Stomach (tissue), 8 donors: ENCODE measurements at regions not wholly inside any gene's neighbourhood (a gene's known extent, or its start where the extent isn't known, plus 50 kb on each side); places are given as distances from the start of the nearest gene placed in this dataset.
A peak's percentile ranks its signal among the peaks of the same experiment; 100 is the strongest.

ENCODE experiments used
- DNase-seq, 2 donors: peaks; one replicate each; pipeline versions ENCODE4 v3.0.0 to v3.0.0-alpha.2; 2013 to 2019
- H3K27ac ChIP-seq, 5 donors: fragments of 200-600 bp in 4 of 5; sonication (generic) in 4 of 5; one replicate each; pipeline ENCODE4 v1.5.1; 2013 to 2019; ENCODE audit warnings: mild to moderate bottlenecking in 1 of 5, moderate library complexity in 1 of 5
- H3K27me3 ChIP-seq, 3 donors: fragments of 200-600 bp; sonication (generic); one replicate each; pipeline ENCODE4 v1.5.1; 2017 to 2019; ENCODE audit warnings: mixed run types in 1 of 3
- H3K36me3 ChIP-seq, 4 donors: fragments of 200-600 bp; sonication (generic); 1 replicate in 3 of 4; 2 replicates in 1 of 4; pipeline ENCODE4 v1.5.1; 2016 to 2019
- H3K4me1 ChIP-seq, 4 donors: fragments of 200-600 bp; sonication (generic); one replicate each; pipeline ENCODE4 v1.5.1; 2016 to 2019
- H3K4me3 ChIP-seq, 4 donors: fragments of 200-600 bp; sonication (generic) in 3 of 4; one replicate each; pipeline ENCODE4 v1.5.1; 2016 to 2019; ENCODE audit warnings: mild to moderate bottlenecking in 1 of 4
- H3K9me3 ChIP-seq, 4 donors: fragments of 200-600 bp; sonication (generic); one replicate each; pipeline ENCODE4 v1.5.1; 2016 to 2019
- CTCF ChIP-seq, 7 experiments: fragments of 450-650 bp in 4 of 7; fragments of 200-600 bp in 3 of 7; sonication (generic) in 3 of 7; IDR thresholded peaks; one replicate each; pipeline ENCODE4 v1.5.1; 2016 to 2019; ENCODE audit warnings: antibody characterized with exemption in 7 of 7, control low read depth in 2 of 7, mild to moderate bottlenecking in 1 of 7
- EP300 ChIP-seq: sonication (generic); formaldehyde crosslinking; IDR thresholded peaks from one replicate; pipeline ENCODE4 v1.6.1; 2017; ENCODE audit warnings: antibody characterized with exemption
- POLR2A ChIP-seq, 4 donors: fragments of 450-650 bp; IDR thresholded peaks; one replicate each; pipeline ENCODE4 v1.6.1; 2016; ENCODE audit warnings: antibody characterized with exemption in 4 of 4, control low read depth in 2 of 4, mild to moderate bottlenecking in 1 of 4, moderate library complexity in 1 of 4
- POLR2AphosphoS5 ChIP-seq, 3 donors: sonication (generic); formaldehyde crosslinking; IDR thresholded peaks; one replicate each; pipeline ENCODE4 v1.6.1; 2016; ENCODE audit warnings: antibody characterized with exemption in 3 of 3
- WGBS, 5 donors: extraction: QIAGEN DNeasy Blood & Tissue Kit in 3 of 5; methylation state at CpG; one replicate each; pipeline versions ENCODE4 v1.1.5 to v1.1.7; 2013 to 2018; 5-methylcytosine and 5-hydroxymethylcytosine counted together
- intact Hi-C: fragments of 100-400 bp; cut with DNase I; formaldehyde crosslinking; loops from one replicate; pipeline ENCODE4 v1.15.1; 2023; ENCODE audit warnings: low total_unique reads
- donor health status: healthy with polysubstance abuse.
- donor health status: Bipolar disorder and iron deficiency.
- donor health status: healthy.

GRCh38 chr21:36640174-36640720 is 58.7 kb upstream of the SIM2 start:
- peaks cover 9 to 20% (median 15%) of the 10 kb centered on the region in 4 donors for H3K4me1 ChIP-seq
- intact Hi-C loops: no loop called here
- TF ChIP-seq POLR2AphosphoS5 (IDR thresholded peaks at IDR 0.05) (peak in 2 of 3 donors; percentile 51 to 78), EP300 (no peak), POLR2A (IDR thresholded peaks at IDR 0.05) (no peak), CTCF (IDR thresholded peaks at IDR 0.05) (no peak)
- H3K27ac ChIP-seq: peak overlapping the region in 3 of 5 donors; percentile 9 to 67 (median 65)
- H3K9me3 ChIP-seq: peaks cover 0 to 11% (median 10%) of the 10 kb centered on the region in 4 donors
- H3K27me3 ChIP-seq: peaks cover 0 to 14% (median 0%) of the 10 kb centered on the region in 3 donors
- no peak overlapping the region for H3K4me3 ChIP-seq
- no peak for DNase-seq
- 8 to 18% (median 13%) methylated on average over 4 of the region's 4 CpGs for WGBS, 5 donors
- H3K36me3 ChIP-seq: no peaks in the 10 kb centered on the region

DNA sequence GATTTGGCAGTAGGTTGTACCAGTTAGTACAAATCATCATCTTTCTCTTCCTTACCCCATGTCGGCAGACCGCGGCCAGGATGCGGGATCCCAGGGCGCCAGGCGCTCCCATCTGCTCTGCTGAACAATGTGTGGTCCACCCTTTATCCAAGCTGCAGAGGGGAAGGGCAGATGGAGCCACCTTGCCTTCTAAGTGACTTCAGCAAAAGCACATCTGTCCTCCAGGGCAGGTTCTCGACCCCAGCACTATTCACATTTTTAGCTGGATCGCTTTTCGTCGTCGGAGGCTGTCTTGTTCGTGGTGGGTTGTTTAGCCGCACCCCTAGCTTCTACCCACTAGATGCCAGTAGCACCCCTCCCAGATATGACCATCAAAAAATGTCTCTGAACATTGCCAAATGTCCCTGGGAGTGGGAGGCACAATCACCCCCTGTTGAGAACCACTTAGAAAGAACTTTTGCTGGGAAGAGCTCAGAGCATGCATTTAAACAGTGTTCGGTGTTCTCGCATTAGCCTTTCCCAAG is 58.1 kb upstream of the SIM2 start:
- Histone ChIP-seq H3K4me1 (peaks cover 9 to 20% (median 15%) of the 10 kb centered on the region in 4 donors), H3K36me3 (no peaks in the 10 kb centered on the region), H3K9me3 (peaks cover 0 to 11% (median 10%) of the 10 kb centered on the region in 4 donors), H3K27me3 (peaks cover 0 to 14% (median 0%) of the 10 kb centered on the region in 3 donors), H3K4me3 (peak overlapping the region in 1 of 4 donors; percentile 3), H3K27ac (peak overlapping the region in 4 of 5 donors; percentile 9 to 67 (median 56))
- 19 to 56% (median 38%) methylated on average over 15 of the region's 15 CpGs for WGBS, 5 donors
- intact Hi-C loops: no loop called here
- no peak for TF ChIP-seq EP300
- TF ChIP-seq POLR2AphosphoS5 (IDR thresholded peaks at IDR 0.05): no peak
- TF ChIP-seq POLR2A (IDR thresholded peaks at IDR 0.05): no peak
- no peak for TF ChIP-seq CTCF (IDR thresholded peaks at IDR 0.05)
- no peak for DNase-seq

DNA sequence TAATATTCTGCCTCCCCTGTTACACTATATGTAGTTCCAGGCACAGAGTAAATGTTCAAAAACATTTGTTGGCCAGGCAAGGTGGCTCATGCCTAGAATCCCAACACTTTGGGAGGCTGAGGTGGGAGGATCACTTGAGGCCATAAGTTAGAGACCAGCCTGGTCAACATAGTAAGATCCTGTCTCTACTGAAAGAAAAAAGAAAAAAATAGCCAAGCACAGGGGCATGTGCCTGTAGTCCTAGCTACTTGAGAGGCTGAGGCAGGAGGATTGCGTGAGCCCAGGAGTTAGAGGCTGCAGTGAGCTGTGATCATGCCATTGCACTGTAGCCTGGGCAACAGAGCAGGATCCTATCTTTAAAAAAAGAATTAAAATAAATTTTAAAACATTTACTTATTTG is 57.6 kb upstream of the SIM2 start:
- Histone ChIP-seq H3K4me3 (no peak overlapping the region), H3K36me3 (no peaks in the 10 kb centered on the region), H3K27ac (peak overlapping the region in 1 of 5 donors; percentile 65), H3K4me1 (peaks cover 9 to 20% (median 15%) of the 10 kb centered on the region in 4 donors), H3K27me3 (peaks cover 0 to 14% (median 0%) of the 10 kb centered on the region in 3 donors), H3K9me3 (peaks cover 0 to 6% (median 5%) of the 10 kb centered on the region in 4 donors)
- WGBS, 5 donors: 97 to 100% (median 100%) methylated on average over 1 of the region's 1 CpG
- no peak for DNase-seq
- intact Hi-C loops: no loop called here
- no peak for TF ChIP-seq POLR2A (IDR thresholded peaks at IDR 0.05)
- TF ChIP-seq POLR2AphosphoS5 (IDR thresholded peaks at IDR 0.05): no peak
- no peak for TF ChIP-seq CTCF (IDR thresholded peaks at IDR 0.05)
- TF ChIP-seq EP300: no peak

- WGBS, 5 donors: 87 to 92% (median 89%) methylated on average over 9 of the region's 9 CpGs
- H3K9me3 ChIP-seq: peaks cover 0 to under 1% (median under 1%) of the 10 kb centered on the region in 4 donors
- no peaks in the 10 kb centered on the region for H3K36me3 ChIP-seq
- H3K27ac ChIP-seq: no peak overlapping the region
- H3K27me3 ChIP-seq: peaks cover 0 to 18% (median 0%) of the 10 kb centered on the region in 3 donors
- H3K4me1 ChIP-seq: peaks cover 9 to 20% (median 15%) of the 10 kb centered on the region in 4 donors
- intact Hi-C loops: no loop called here
- no peak for TF ChIP-seq POLR2A (IDR thresholded peaks at IDR 0.05)
- no peak for TF ChIP-seq POLR2AphosphoS5 (IDR thresholded peaks at IDR 0.05)
- no peak for TF ChIP-seq EP300
- no peak for TF ChIP-seq CTCF (IDR thresholded peaks at IDR 0.05)
- no peak for DNase-seq
- no peak overlapping the region for H3K4me3 ChIP-seq
These were observed 57.0 kb upstream of the SIM2 start for GRCh38 chr21:36641886-36642285.
